ENCODE measurements at regions not wholly inside any gene's neighbourhood (a gene's known extent, or its start where the extent isn't known, plus 50 kb on each side); places are given as distances from the start of the nearest gene placed in this dataset.

- TF ChIP-seq, protein P1, sequence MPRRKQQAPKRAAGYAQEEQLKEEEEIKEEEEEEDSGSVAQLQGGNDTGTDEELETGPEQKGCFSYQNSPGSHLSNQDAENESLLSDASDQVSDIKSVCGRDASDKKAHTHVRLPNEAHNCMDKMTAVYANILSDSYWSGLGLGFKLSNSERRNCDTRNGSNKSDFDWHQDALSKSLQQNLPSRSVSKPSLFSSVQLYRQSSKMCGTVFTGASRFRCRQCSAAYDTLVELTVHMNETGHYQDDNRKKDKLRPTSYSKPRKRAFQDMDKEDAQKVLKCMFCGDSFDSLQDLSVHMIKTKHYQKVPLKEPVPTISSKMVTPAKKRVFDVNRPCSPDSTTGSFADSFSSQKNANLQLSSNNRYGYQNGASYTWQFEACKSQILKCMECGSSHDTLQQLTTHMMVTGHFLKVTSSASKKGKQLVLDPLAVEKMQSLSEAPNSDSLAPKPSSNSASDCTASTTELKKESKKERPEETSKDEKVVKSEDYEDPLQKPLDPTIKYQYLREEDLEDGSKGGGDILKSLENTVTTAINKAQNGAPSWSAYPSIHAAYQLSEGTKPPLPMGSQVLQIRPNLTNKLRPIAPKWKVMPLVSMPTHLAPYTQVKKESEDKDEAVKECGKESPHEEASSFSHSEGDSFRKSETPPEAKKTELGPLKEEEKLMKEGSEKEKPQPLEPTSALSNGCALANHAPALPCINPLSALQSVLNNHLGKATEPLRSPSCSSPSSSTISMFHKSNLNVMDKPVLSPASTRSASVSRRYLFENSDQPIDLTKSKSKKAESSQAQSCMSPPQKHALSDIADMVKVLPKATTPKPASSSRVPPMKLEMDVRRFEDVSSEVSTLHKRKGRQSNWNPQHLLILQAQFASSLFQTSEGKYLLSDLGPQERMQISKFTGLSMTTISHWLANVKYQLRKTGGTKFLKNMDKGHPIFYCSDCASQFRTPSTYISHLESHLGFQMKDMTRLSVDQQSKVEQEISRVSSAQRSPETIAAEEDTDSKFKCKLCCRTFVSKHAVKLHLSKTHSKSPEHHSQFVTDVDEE (CRISPR knock-in tag; IDR thresholded peaks at IDR 0.05): no peak
Observed at GRCh38 chr5:97383996-97384395, 200.9 kb upstream of the RIOK2 start (continued).

DNA sequence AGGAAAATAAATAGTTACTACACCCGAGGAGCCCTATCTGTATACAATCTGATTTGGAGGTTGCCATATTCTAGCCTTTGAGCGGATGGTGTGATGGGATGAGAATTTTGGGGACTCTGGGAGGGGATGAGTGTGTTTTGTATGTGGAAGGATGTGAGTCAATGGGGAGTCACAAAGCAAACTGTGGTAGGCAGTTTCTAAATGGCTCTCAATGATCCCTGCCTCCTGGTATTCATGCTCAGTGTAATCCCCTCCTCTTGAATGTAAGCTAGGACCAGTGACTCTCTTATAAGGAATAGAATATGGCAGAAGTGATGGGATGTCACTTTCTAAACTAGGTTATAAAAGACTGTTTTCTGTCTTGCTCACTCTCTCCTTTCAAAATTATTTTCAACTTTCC lies 205.7 kb upstream of the RIOK2 start:
- TF ChIP-seq ZNF8 (CRISPR knock-in tag; IDR thresholded peaks at IDR 0.05) (no peak), TOX (CRISPR knock-in tag; IDR thresholded peaks at IDR 0.05; ENCODE audit: borderline replicate concordance) (no peak), PPARA (CRISPR knock-in tag; IDR thresholded peaks at IDR 0.05; ENCODE audit: borderline replicate concordance) (no peak), ARNTL (CRISPR knock-in tag; IDR thresholded peaks at IDR 0.05; ENCODE audit: borderline replicate concordance, low read depth) (no peak), ZNF70 (CRISPR knock-in tag; IDR thresholded peaks at IDR 0.05) (no peak), OSR1 (CRISPR knock-in tag; IDR thresholded peaks at IDR 0.05) (no peak), ZFP30 (CRISPR knock-in tag; IDR thresholded peaks at IDR 0.05) (no peak), CSDC2 (CRISPR knock-in tag; IDR thresholded peaks at IDR 0.05) (no peak), ZC3H10 (CRISPR knock-in tag; IDR thresholded peaks at IDR 0.05) (no peak), ESRRG (CRISPR knock-in tag; IDR thresholded peaks at IDR 0.05) (no peak), SNAI2 (CRISPR knock-in tag; IDR thresholded peaks at IDR 0.05) (no peak), GLIS3 (CRISPR knock-in tag; IDR thresholded peaks at IDR 0.05) (no peak)
- TF ChIP-seq, protein P2, sequence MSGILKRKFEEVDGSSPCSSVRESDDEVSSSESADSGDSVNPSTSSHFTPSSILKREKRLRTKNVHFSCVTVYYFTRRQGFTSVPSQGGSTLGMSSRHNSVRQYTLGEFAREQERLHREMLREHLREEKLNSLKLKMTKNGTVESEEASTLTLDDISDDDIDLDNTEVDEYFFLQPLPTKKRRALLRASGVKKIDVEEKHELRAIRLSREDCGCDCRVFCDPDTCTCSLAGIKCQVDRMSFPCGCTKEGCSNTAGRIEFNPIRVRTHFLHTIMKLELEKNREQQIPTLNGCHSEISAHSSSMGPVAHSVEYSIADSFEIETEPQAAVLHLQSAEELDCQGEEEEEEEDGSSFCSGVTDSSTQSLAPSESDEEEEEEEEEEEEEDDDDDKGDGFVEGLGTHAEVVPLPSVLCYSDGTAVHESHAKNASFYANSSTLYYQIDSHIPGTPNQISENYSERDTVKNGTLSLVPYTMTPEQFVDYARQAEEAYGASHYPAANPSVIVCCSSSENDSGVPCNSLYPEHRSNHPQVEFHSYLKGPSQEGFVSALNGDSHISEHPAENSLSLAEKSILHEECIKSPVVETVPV (CRISPR knock-in tag; IDR thresholded peaks at IDR 0.05): no peak
- TF ChIP-seq, protein P3, sequence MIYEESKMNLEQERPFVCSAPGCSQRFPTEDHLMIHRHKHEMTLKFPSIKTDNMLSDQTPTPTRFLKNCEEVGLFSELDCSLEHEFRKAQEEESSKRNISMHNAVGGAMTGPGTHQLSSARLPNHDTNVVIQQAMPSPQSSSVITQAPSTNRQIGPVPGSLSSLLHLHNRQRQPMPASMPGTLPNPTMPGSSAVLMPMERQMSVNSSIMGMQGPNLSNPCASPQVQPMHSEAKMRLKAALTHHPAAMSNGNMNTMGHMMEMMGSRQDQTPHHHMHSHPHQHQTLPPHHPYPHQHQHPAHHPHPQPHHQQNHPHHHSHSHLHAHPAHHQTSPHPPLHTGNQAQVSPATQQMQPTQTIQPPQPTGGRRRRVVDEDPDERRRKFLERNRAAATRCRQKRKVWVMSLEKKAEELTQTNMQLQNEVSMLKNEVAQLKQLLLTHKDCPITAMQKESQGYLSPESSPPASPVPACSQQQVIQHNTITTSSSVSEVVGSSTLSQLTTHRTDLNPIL (CRISPR knock-in tag; IDR thresholded peaks at IDR 0.05; ENCODE audit: low read depth): no peak
- TF ChIP-seq, protein P1 (CRISPR knock-in tag; IDR thresholded peaks at IDR 0.05): no peak
- no peak for ATAC-seq

DNA sequence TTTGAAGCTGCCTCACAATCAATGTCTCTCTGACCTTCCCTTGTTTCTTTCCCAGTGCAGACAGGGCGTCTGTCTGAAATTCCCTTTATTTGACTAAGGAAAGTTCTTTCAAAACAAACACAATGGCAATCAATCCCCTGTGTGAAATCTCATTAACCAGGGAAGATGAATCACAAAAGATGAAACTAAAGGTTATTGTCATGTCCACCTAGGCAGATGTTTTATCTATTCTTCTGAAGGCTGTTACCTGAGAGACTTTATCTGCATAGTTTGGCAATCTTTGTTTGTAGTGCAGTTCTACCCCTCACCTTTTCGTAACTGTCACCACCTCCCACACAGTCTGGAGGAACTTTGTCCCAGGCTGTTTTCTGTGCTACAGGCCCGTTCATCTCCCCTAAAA lies 217.5 kb upstream of the RIOK2 start:
- TF ChIP-seq TOX (CRISPR knock-in tag; IDR thresholded peaks at IDR 0.05; ENCODE audit: borderline replicate concordance) (no peak), GLIS3 (CRISPR knock-in tag; IDR thresholded peaks at IDR 0.05) (no peak), ESRRG (CRISPR knock-in tag; IDR thresholded peaks at IDR 0.05) (no peak), ARNTL (CRISPR knock-in tag; IDR thresholded peaks at IDR 0.05; ENCODE audit: borderline replicate concordance, low read depth) (no peak), ZC3H10 (CRISPR knock-in tag; IDR thresholded peaks at IDR 0.05) (no peak), PATZ1 (CRISPR knock-in tag; IDR thresholded peaks at IDR 0.05; ENCODE audit: borderline replicate concordance) (no peak), ZFP3 (CRISPR knock-in tag; IDR thresholded peaks at IDR 0.05) (no peak), CSDC2 (CRISPR knock-in tag; IDR thresholded peaks at IDR 0.05) (no peak), SNAI2 (CRISPR knock-in tag; IDR thresholded peaks at IDR 0.05) (no peak)
- TF ChIP-seq, protein P2 (CRISPR knock-in tag; IDR thresholded peaks at IDR 0.05): no peak
- no peak for ATAC-seq
